ENCODE measurements at regions not wholly inside any gene's neighbourhood (a gene's known extent, or its start where the extent isn't known, plus 50 kb on each side); places are given as distances from the start of the nearest gene placed in this dataset.
A peak's percentile ranks its signal among the peaks of the same experiment; 100 is the strongest.

DNA sequence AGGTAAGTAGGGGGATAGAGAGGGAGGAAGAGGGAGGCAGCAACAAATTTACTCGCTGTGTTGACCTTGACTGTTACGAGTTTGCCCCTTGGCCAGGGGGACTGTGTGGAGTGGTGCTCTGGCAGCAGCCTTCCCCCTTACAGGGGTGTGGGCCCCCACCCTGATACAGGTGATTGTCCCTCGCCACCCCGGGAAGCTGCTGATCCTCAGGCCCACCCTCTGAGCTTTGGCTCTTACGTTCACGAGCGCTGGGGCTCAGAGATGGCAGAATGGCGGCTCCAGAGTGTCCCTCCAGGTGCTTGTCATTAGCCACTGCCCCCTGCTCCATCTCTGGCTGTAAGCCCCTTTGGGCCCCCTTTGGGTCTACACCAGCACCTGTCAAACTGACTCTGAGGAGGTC is 88.6 kb downstream of the GLI2 start:
- Mint-ChIP-seq H3K4me1 (ENCODE audit: low read depth, unreplicated experiment) (peaks cover 28% of the 10 kb centered on the region), H3K27ac (ENCODE audit: unreplicated experiment) (no peak overlapping the region), H3K27me3 (ENCODE audit: unreplicated experiment) (peaks cover 6% of the 10 kb centered on the region), H3K4me3 (ENCODE audit: unreplicated experiment) (no peak overlapping the region), H3K36me3 (ENCODE audit: unreplicated experiment) (no peaks in the 10 kb centered on the region), H3K9me3 (ENCODE audit: unreplicated experiment) (peaks cover 2% of the 10 kb centered on the region)
- TF ChIP-seq, protein P1, sequence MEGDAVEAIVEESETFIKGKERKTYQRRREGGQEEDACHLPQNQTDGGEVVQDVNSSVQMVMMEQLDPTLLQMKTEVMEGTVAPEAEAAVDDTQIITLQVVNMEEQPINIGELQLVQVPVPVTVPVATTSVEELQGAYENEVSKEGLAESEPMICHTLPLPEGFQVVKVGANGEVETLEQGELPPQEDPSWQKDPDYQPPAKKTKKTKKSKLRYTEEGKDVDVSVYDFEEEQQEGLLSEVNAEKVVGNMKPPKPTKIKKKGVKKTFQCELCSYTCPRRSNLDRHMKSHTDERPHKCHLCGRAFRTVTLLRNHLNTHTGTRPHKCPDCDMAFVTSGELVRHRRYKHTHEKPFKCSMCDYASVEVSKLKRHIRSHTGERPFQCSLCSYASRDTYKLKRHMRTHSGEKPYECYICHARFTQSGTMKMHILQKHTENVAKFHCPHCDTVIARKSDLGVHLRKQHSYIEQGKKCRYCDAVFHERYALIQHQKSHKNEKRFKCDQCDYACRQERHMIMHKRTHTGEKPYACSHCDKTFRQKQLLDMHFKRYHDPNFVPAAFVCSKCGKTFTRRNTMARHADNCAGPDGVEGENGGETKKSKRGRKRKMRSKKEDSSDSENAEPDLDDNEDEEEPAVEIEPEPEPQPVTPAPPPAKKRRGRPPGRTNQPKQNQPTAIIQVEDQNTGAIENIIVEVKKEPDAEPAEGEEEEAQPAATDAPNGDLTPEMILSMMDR (IDR thresholded peaks at IDR 0.05; ENCODE audit: partially characterized antibody, unreplicated experiment): no peak
- no peak for DNase-seq

DNA sequence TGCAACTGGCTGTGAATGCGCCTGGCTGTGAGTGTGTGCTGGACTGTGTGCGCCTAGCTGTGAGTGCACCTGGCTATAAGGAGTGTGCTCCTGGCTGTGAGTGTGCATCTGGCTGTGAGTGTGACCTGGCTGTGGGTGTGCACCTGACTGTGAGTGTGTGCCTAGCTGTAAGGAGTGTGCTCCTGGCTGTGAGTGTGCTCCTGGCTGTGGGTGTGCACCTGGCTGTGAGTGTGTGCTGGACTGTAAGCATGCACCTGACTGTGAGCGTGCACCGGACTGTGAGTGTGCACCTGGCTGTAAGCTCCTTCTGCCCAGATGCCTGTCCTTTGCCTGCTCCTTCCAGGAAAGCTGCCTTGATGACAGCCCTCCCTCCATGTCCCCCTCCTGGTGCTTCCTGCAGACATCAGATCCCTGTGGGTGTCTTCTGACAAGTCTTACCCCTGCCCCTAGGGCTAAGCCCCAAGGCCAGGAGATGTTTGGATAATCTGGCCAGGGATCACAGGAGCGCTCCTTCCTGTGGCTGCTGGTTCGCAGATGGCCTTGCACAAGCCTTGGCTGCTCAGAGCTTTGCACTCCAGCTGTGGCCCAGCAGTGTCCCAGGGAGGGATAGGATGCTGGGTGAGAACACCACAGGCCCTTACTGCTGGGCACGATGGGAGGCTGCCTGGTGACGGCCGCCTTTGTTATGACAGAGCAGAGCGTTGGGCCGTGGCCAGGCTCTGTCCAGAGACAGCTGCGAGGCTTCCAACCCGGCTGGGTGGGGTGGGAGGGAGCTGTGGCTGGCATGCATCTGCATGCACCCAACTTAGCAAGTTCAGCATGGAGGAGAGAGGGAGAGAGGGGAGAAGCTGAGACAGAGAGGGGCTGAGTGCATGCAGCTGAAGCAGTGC is 89.9 kb downstream of the GLI2 start:
- peak; percentile 32 for DNase-seq
- Mint-ChIP-seq H3K4me1 (ENCODE audit: low read depth, unreplicated experiment) (peaks cover 28% of the 10 kb centered on the region), H3K36me3 (ENCODE audit: unreplicated experiment) (no peaks in the 10 kb centered on the region), H3K27ac (ENCODE audit: unreplicated experiment) (peak overlapping the region; percentile 53), H3K9me3 (ENCODE audit: unreplicated experiment) (peaks cover 2% of the 10 kb centered on the region), H3K4me3 (ENCODE audit: unreplicated experiment) (no peak overlapping the region), H3K27me3 (ENCODE audit: unreplicated experiment) (peaks cover 6% of the 10 kb centered on the region)
- TF ChIP-seq, protein P1 (IDR thresholded peaks at IDR 0.05; ENCODE audit: partially characterized antibody, unreplicated experiment): no peak

DNA sequence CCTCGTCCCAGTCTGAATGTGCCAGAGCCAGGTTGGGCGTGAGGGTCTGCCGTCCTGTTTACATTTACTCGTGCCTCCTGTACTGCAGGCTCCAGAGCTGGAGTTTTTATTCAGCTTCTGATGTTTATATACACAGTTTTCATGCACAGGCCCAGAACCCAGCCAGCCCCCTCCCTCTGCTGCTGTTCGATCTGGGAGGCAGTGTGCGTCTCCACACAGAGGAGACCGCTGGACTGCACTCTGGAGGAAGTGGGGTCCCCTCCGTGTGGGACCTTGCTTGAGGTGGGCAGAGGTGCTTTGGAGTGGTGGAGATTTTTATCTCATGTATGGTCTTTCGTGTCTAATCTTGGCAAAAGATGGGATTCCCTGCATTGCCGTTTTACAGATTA is 90.6 kb downstream of the GLI2 start:
- Mint-ChIP-seq H3K27ac (ENCODE audit: unreplicated experiment) (no peak overlapping the region), H3K36me3 (ENCODE audit: unreplicated experiment) (no peaks in the 10 kb centered on the region), H3K4me1 (ENCODE audit: low read depth, unreplicated experiment) (peaks cover 29% of the 10 kb centered on the region)

DNA sequence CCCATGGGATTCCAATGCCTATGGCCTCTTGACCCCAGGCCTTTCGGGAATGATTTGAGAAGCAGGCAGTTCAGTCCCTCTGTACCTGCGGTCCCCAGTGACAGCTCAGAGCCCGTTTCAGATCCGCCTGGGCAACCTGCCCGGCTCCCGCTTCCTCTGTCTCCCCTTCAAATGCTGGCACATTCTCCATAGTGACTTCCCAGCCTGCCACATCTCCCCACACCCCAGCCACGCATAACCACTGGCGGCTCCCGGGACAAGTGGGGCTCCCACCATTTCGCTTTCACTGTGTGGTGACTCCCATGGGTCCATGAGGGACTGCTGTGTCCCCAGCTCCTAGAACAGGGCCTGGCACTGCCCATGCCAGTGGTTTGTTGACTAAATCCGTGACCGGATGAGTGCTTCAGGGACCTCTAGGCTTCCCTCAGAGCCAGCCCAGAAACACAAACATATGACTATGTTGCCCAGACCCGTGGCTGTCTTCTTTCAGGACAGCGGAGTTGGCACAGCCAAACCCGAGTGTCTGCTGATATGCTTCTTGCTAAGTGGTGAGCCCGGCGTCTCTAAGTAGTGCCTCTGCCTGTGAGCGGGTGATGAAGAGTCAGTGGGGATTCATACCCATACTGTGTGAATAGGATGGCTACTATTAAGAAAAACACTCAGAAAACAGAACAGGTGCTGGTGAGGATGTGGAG is 91.2 kb downstream of the GLI2 start:
- H3K27ac Mint-ChIP-seq (ENCODE audit: unreplicated experiment): no peak overlapping the region

More for the DNA sequence above, 90.6 kb downstream of the GLI2 start:
- DNase-seq: no peak
- TF ChIP-seq, protein P1 (IDR thresholded peaks at IDR 0.05; ENCODE audit: partially characterized antibody, unreplicated experiment): no peak
- H3K27me3 Mint-ChIP-seq (ENCODE audit: unreplicated experiment): peaks cover 6% of the 10 kb centered on the region
- H3K4me3 Mint-ChIP-seq (ENCODE audit: unreplicated experiment): no peak overlapping the region
- peaks cover 2% of the 10 kb centered on the region for H3K9me3 Mint-ChIP-seq (ENCODE audit: unreplicated experiment)

More for the DNA sequence above, 91.2 kb downstream of the GLI2 start:
- Mint-ChIP-seq H3K4me3 (ENCODE audit: unreplicated experiment) (no peak overlapping the region), H3K36me3 (ENCODE audit: unreplicated experiment) (no peaks in the 10 kb centered on the region), H3K9me3 (ENCODE audit: unreplicated experiment) (peaks cover 2% of the 10 kb centered on the region), H3K27me3 (ENCODE audit: unreplicated experiment) (peaks cover 6% of the 10 kb centered on the region), H3K4me1 (ENCODE audit: low read depth, unreplicated experiment) (peaks cover 33% of the 10 kb centered on the region)
- TF ChIP-seq, protein P1 (IDR thresholded peaks at IDR 0.05; ENCODE audit: partially characterized antibody, unreplicated experiment): no peak
- DNase-seq: no peak
